ENCODE measurements at regions not wholly inside any gene's neighbourhood (a gene's known extent, or its start where the extent isn't known, plus 50 kb on each side); places are given as distances from the start of the nearest gene placed in this dataset.

DNA sequence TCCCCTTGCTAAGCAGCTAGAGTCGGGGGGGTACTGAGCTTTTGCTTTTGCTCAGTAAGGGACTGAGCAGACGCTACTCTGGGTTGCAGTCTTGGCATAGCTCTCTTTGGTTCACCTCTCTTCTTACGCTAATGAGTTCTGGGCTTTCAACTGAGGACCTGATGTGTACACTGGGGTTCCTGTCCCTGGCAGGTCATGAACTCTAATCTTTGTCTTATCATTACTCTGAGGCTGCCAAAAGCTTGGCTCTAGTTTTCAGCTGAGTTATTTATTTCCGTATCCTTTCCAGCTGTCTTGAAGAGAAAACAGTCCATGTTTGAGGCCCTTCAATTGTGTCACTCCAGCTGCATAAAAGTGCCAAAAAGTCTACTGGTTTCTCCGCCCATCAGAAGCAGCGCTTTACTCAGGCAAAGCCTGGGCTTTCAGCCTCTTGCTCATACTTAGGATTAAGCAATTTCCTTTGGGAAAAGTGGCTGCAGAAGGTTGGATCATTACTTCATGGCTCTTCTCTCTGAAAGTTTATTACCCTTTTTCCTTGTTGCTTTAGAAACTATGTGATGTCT lies 121.0 kb upstream of the STOX2 start (continued):
- no peak for TF ChIP-seq ZNF462 (CRISPR knock-in tag; IDR thresholded peaks at IDR 0.05)

DNA sequence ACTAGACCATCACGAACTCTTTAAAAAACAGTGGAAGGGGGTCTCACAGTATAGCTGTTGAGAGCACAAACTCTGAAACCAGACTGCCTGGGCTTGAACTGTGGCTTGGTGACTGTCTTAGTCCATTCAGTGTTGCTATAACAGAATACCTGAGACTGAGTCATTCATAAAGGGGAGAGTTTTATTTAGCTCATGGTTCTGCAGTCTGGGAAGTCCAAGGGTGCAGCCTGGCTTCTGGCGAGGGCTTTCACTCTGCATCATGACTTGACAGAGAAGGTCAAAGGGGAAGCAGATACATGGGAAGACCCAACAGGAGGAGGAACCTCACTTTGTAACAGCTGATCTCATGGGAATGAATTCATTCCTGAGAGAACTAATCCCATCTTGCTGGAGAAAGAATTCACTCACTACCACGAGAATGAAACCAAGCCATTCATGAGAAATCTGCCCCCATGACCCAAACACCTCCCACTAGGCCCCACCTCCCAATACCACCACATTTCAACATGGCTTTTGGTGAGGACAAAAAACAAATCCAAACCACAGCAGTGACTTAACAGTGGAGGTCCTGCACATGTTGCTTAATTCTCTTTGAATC lies 116.7 kb upstream of the STOX2 start:
- H3K27me3 Mint-ChIP-seq (ENCODE audit: insufficient read depth, low read depth, poor library complexity) = no peaks in the 10 kb centered on the region

DNA sequence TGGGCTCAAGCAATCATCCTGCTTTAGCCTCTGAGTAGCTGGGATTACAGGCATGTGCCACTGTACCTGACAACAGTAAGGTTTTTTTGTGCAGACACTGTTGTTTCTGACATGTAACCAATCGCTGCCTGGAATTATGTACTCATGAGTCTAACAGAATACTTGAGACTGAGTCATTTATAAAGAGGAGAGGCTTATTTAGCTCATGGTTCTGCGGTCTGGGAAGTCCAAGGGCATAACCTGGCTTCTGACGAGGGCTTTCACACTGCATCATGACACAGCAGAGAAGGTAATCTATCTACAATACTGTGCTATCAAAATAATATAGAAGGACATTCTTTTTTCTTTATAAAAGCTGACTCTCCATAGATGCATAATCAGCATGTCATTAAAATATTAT lies 115.5 kb upstream of the STOX2 start:
- no peaks in the 10 kb centered on the region for H3K4me1 Mint-ChIP-seq
- no peaks in the 10 kb centered on the region for H4K20me1 ChIP-seq (replicated peaks; ENCODE audit: insufficient read depth)
- no peak for TF ChIP-seq REST (IDR thresholded peaks at IDR 0.05; ENCODE audit: unreplicated experiment)
- TF ChIP-seq STAT1 (IDR thresholded peaks at IDR 0.05; ENCODE audit: unreplicated experiment) = no peak
- TF ChIP-seq, protein P1, sequence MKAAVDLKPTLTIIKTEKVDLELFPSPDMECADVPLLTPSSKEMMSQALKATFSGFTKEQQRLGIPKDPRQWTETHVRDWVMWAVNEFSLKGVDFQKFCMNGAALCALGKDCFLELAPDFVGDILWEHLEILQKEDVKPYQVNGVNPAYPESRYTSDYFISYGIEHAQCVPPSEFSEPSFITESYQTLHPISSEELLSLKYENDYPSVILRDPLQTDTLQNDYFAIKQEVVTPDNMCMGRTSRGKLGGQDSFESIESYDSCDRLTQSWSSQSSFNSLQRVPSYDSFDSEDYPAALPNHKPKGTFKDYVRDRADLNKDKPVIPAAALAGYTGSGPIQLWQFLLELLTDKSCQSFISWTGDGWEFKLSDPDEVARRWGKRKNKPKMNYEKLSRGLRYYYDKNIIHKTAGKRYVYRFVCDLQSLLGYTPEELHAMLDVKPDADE (IDR thresholded peaks at IDR 0.05) = no peak
- TF ChIP-seq ZNF331 (CRISPR knock-in tag; IDR thresholded peaks at IDR 0.05; ENCODE audit: low read depth) = no peak
- H2AFZ ChIP-seq = no peak overlapping the region
- no peaks in the 10 kb centered on the region for H3K27me3 ChIP-seq (ENCODE audit: insufficient read depth)
- H3K27ac ChIP-seq (ENCODE audit: low read depth) = no peak overlapping the region
- ATAC-seq (no peak), DNase-seq (ENCODE audit: low spot score) (no peak)
- no peaks in the 10 kb centered on the region for H3K4me1 ChIP-seq (ENCODE audit: insufficient read depth)
- no peaks in the 10 kb centered on the region for H3F3A ChIP-seq (replicated peaks; ENCODE audit: low read depth)
- H3K4me3 Mint-ChIP-seq = no peak overlapping the region
- peaks cover 29% of the 10 kb centered on the region for H3K9me3 Mint-ChIP-seq
- H3K79me2 ChIP-seq (replicated peaks; ENCODE audit: insufficient read depth) = no peaks in the 10 kb centered on the region
- H3K27me3 Mint-ChIP-seq (ENCODE audit: insufficient read depth, low read depth, poor library complexity) = no peaks in the 10 kb centered on the region
- peaks cover 14% of the 10 kb centered on the region; the same call in 2 of the 3 replicates for H3K36me3 Mint-ChIP-seq (ENCODE audit: low read depth)
- H3K36me3 ChIP-seq (ENCODE audit: insufficient read depth) = no peaks in the 10 kb centered on the region; the same call in 1 of the 2 replicates
- H3K4me2 ChIP-seq = no peak overlapping the region
- no peaks in the 10 kb centered on the region; the same call in 1 of the 2 replicates for H3K9me2 ChIP-seq (ENCODE audit: insufficient read depth)
- no peak overlapping the region for H3K4me3 ChIP-seq
- no peak overlapping the region for H3K27ac Mint-ChIP-seq

More for the DNA sequence above, 116.7 kb upstream of the STOX2 start:
- Mint-ChIP-seq H3K9me3 (peaks cover 17% of the 10 kb centered on the region), H3K36me3 (ENCODE audit: low read depth) (peaks cover 8% of the 10 kb centered on the region; the same call in 2 of the 3 replicates), H3K27ac (no peak overlapping the region), H3K4me1 (peaks cover 7% of the 10 kb centered on the region), H3K4me3 (no peak overlapping the region)
- H3K79me2 ChIP-seq (replicated peaks; ENCODE audit: insufficient read depth) = no peaks in the 10 kb centered on the region
- no peaks in the 10 kb centered on the region for H3K27me3 ChIP-seq (ENCODE audit: insufficient read depth)
- no peaks in the 10 kb centered on the region for H4K20me1 ChIP-seq (replicated peaks; ENCODE audit: insufficient read depth)
- no peak for ATAC-seq
- H3K36me3 ChIP-seq (ENCODE audit: insufficient read depth) = no peaks in the 10 kb centered on the region
- H3K9me2 ChIP-seq (ENCODE audit: insufficient read depth) = no peaks in the 10 kb centered on the region; the same call in 1 of the 2 replicates
- H2AFZ ChIP-seq = no peak overlapping the region
- H3K4me2 ChIP-seq = no peak overlapping the region
- H3K4me3 ChIP-seq = no peak overlapping the region
- H3K27ac ChIP-seq (ENCODE audit: low read depth) = no peak overlapping the region
- H3F3A ChIP-seq (replicated peaks; ENCODE audit: low read depth) = no peaks in the 10 kb centered on the region
- TF ChIP-seq ZNF114 (CRISPR knock-in tag; IDR thresholded peaks at IDR 0.05) (no peak), EZH2 (IDR thresholded peaks at IDR 0.05; ENCODE audit: low read depth, unreplicated experiment) (no peak)
- H3K4me1 ChIP-seq (ENCODE audit: insufficient read depth) = peaks cover 8% of the 10 kb centered on the region
- DNase-seq (ENCODE audit: low spot score) = no peak
